ENCODE measurements at regions not wholly inside any gene's neighbourhood (a gene's known extent, or its start where the extent isn't known, plus 50 kb on each side); places are given as distances from the start of the nearest gene placed in this dataset.
"Not testable (repeated sequence)": the region's sequence is repeated elsewhere in the genome, so short reads cannot be mapped to it uniquely, and the experiment has no call there.

- DNase-seq = no peak
Measured at GRCh38 chr6:85096976-85097375, 332.6 kb upstream of the TBX18 start.

DNA sequence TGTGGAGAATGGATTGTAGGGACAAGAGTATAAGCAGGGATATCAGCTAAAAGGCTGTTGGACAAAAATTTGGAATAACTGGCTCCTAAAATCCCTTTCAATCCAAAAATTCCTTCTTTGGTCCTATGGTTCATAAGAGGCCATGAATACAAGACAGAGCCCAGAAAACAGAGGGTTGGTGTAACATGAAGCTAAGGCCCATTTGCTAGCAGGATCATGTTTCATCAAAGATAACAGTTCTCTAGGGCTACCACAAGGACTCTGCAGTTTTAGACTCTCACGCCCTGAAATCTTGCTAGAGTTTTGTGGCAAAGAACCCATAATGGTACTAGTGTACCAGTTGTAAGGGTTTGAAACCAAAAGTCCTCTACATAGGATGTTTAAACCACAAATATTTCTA lies 327.8 kb upstream of the TBX18 start:
- no peak for DNase-seq

DNA sequence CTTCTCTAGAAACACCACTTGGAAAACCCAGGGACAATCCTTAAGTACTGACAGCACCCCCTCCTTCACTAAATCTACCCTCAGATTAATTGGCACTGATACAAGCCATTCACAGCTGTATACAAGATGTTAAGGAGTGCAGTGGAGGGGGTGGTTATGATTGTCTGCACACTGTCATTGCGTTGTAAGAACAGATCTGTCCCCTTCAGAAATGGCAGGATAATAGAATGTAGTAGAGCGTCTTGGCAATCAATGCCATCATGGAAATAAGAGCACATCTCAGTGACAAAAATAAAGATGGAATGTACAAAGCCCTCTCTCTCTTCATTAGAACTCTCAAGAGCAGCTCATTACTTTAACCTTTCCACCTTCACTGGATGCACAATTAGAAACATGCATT lies 324.9 kb upstream of the TBX18 start:
- DNase-seq = no peak

GRCh38 chr6:85085875-85086274 lies 321.5 kb upstream of the TBX18 start:
- DNase-seq = no peak

- DNase-seq = no peak
Measured at GRCh38 chr6:85081102-85081501, 316.7 kb upstream of the TBX18 start.

- DNase-seq = no peak
Measured at GRCh38 chr6:85079761-85080160, 315.4 kb upstream of the TBX18 start.

DNA sequence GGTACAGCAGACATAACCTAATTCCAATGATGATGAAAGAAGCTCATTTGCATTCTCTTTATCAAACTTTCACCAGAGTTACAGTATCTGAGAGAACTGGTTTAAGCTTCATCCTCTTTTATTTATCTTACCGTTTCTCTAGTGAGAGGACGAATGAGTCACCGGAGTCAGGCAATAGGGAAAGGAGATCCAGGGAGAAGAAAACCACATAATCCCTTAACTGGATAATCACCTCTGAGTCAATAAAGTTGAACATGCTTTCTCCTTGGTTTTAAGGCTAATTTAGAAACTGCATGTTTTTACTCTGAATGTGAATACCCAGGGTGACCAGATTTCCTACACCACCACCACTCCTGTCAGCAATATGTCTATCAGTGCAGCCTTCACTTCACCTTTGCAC lies 313.7 kb upstream of the TBX18 start:
- no peak for DNase-seq

DNA sequence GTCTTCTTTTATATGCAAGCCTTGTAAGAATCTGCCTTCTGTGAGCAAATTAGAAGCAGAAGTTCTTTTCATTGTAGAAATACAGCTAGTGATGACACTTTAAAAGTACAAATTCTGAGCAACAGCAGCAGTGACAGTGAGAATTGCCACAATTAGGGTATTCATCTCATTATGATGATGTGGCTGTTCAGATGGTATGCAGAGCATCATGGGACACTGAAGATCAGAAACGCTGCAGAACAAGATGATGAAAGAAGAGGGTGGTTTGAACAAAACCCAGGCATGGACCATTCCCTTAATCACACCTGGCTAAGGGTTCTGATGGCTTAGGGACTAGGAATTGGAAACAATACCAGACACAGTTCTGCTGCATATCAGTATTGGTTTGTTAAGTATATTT lies 312.7 kb upstream of the TBX18 start:
- DNase-seq = peak in 1 of 58 donors; percentile 11

DNA sequence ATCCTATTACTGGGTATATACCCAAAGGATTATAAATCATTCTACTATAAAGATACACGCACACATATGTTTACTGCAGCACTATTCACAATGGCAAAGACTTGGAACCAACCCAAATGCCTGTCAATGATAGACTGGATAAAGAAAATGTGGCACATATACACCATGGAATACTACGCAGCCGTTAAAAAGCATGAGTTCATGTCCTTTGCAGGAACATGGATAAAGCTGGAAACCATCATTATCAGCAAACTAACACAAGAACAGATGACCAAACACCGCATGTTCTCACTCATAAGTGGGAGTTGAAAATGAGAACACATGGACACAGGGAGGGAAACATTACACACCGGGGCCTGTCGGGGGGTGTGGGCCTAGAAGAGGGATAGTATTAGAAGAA lies 307.4 kb upstream of the TBX18 start:
- DNase-seq = not testable (repeated sequence)

- no peak for DNase-seq
Measured at GRCh38 chr6:85069577-85069976, 305.2 kb upstream of the TBX18 start.

GRCh38 chr6:85068221-85068620 lies 303.8 kb upstream of the TBX18 start:
- no peak for DNase-seq

DNA sequence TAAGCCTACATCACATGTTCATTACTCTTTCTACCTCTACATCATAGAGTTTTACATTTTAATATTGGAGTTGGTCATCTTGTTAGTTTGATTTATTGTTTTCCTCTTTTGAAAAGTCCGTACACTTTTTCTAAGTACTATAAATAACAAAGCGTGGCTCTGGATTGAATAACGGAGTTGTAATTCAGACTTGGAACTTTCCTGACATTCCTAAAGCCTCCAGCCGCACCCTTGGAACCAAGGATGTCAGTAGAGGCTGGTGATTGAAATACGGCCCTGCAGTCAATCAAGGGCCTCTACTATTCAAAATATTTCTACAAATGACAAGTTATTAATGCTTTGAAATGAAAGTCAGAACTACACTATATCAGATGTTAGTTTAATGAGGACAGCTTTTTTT lies 301.9 kb upstream of the TBX18 start:
- no peak for DNase-seq

DNA sequence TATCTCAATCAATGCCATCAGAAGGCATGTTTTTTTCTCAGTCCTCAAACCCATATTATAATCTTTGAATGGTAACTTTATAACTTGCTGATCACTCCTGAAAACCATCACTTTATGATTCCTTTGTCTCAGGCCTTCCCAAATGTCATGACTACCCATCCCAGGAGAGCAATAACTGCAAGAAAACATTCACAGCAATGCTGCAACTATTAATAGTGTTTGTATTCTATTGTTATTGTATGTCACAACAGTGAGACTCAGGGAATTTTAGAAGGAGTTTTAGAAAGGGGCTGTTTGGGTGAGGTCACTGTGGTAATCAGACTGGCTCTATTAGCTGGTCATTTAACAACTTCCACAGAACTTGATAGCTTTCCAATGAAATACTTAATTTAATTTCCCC lies 301.4 kb upstream of the TBX18 start:
- no peak for DNase-seq

DNA sequence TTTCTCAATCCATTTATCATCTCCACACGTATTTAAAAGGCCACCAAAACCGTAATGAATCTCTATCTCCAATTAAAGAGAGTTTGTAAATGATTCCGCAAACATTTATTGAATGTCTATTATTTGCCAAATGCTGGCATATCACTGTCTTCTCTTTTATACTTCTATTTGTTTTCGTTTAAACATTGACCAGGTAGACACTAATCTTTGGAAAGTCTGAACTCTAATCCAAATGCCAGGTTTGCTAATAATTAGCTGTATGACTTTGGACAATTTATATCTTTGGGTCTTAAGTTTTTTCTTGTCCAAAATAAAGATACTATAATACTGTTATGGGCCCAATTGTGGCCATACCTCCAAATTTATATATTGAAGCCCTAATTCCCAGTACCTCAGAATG lies 299.2 kb upstream of the TBX18 start:
- no peak for DNase-seq

- no peak for DNase-seq
Measured at GRCh38 chr6:85062884-85063283, 298.5 kb upstream of the TBX18 start.

- no peak for DNase-seq
Measured at GRCh38 chr6:85058806-85059205, 294.4 kb upstream of the TBX18 start.

DNA sequence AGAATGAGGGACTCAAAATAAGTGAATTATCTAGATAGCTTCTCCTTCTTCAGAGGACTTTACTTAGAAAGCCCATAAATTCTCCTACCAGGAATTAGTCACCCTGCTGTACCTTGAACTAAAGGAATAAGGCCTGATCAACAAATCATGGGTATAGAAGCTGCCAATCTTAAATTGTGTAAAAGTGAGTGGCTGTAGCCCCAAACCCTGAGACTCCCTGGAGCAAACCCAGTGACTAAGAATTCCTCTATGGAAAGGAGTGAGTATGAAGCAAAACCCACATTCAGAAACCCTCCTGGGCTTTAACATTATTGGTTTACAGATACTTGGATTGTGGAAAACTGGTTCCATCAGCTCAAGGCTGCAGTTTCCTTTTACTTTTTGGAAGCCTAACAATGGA lies 285.8 kb upstream of the TBX18 start:
- no peak for DNase-seq

GRCh38 chr6:85049282-85049681 lies 284.9 kb upstream of the TBX18 start:
- DNase-seq = no peak

GRCh38 chr6:85047818-85048217 lies 283.4 kb upstream of the TBX18 start:
- DNase-seq = no peak

GRCh38 chr6:85045767-85046166 lies 281.4 kb upstream of the TBX18 start:
- DNase-seq = not testable (repeated sequence)

GRCh38 chr6:85044361-85044760 lies 280.0 kb upstream of the TBX18 start:
- no peak for DNase-seq

DNA sequence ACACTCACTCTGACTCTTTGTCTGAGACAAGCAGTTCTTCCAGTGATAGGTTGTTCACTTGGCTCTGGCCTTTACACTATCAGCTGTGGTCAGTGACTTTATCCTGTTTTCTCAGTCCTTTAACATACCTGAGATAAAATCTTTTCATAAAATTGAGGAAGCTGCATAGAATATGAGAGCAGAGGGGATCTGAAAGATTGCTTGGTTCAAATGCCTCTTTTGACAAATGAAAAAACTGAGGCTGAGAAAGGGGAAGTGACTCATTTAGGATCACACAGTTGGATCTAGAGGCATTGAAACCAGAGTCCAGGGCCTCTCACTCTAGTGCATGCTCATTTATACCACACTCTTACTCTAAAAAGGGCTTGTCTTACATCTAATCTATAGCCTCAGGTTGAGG lies 277.0 kb upstream of the TBX18 start:
- no peak for DNase-seq

DNA sequence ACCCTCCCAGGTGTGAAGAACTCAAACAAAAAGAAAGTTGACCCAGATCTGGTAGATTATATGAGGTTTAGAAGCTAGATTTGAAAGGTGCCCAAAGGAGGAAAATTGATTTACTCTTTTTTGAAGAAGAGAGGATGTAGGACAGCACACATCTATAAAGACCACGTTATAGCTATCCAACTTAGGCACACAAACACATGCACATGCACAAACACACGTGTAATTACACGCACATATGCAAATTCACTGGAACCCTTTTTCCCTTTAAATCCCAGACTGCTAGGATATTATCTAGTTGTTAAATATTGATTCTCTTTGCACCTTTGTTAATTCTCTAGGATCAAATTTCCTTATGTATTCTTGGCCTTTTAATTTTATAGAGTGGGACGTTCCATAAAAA lies 272.8 kb upstream of the TBX18 start:
- no peak for DNase-seq

DNA sequence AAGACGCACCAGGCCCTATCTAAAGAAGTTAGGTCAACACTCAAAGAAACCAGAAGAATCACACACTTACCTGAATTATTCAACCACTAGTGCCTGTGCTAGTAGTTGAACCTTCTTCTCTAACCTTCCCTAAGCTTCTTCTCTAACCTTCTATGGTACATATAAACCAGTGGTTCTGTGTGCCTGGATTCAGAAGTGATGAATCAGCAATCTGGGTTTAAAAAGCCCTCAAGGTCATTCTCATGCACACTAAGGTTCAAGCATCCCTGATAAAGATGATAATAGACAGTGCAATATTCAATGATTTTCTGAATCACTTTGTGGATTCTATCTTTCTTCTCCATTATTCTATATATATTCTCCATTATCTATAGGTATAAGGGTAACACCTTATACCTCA lies 271.4 kb upstream of the TBX18 start:
- no peak for DNase-seq

DNA sequence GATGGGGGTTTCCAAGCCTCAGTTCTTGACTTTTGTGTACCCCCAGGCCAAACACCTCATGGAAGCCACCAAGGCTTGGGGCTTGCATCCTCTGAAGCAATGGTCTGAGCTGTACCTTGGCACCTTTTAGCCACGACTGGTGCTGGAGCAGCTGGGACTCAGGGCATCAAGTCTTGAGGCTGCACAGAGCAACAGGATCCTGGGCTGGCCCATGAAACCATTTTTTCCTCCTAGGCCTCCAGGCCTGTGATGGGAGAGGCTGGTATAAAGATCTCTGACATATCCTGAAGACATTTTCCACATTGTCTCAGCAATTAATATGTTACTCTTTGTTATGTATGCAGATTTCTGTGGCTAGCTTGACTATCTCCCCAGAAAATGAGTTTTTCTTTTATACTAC lies 269.1 kb upstream of the TBX18 start:
- no peak for DNase-seq

Data from anterior cingulate cortex (tissue), 58 donors.